ENCODE measurements at regions not wholly inside any gene's neighbourhood (a gene's known extent, or its start where the extent isn't known, plus 50 kb on each side); places are given as distances from the start of the nearest gene placed in this dataset.

- Histone ChIP-seq H3K27ac (no peak overlapping the region), H3K36me3 (no peaks in the 10 kb centered on the region), H3K4me1 (peaks cover 0 to 1% of the 10 kb centered on the region in 2 donors), H3K27me3 (no peaks in the 10 kb centered on the region), H3K9me3 (no peaks in the 10 kb centered on the region), H3K4me3 (no peak overlapping the region)
- intact Hi-C loops (cut with DNase I; ENCODE audit: low total_unique reads), result no loop called here
- TF ChIP-seq POLR2A (IDR thresholded peaks at IDR 0.05), result no peak
- TF ChIP-seq CTCF (IDR thresholded peaks at IDR 0.05), result no peak
- DNase-seq, result no peak
Observed at GRCh38 chr1:172909606-172910326, 141.0 kb downstream of the TNFSF18 start.

- Histone ChIP-seq H3K27ac (no peak overlapping the region), H3K4me3 (no peak overlapping the region), H3K9me3 (no peaks in the 10 kb centered on the region), H3K4me1 (peaks cover 0 to 7% of the 10 kb centered on the region in 2 donors), H3K27me3 (no peaks in the 10 kb centered on the region), H3K36me3 (no peaks in the 10 kb centered on the region)
- intact Hi-C loops (cut with DNase I; ENCODE audit: low total_unique reads), result no loop called here
- DNase-seq, result no peak
- TF ChIP-seq CTCF (IDR thresholded peaks at IDR 0.05) (no peak), POLR2A (IDR thresholded peaks at IDR 0.05) (no peak)
Observed at GRCh38 chr1:172912765-172913260, 137.9 kb downstream of the TNFSF18 start.

- intact Hi-C loops (cut with DNase I; ENCODE audit: low total_unique reads), result no loop called here
- Histone ChIP-seq H3K27me3 (no peaks in the 10 kb centered on the region), H3K4me1 (peaks cover 0 to 7% of the 10 kb centered on the region in 2 donors), H3K9me3 (no peaks in the 10 kb centered on the region), H3K36me3 (no peaks in the 10 kb centered on the region), H3K4me3 (no peak overlapping the region), H3K27ac (no peak overlapping the region)
- DNase-seq, result no peak
- TF ChIP-seq CTCF (IDR thresholded peaks at IDR 0.05) (no peak), POLR2A (IDR thresholded peaks at IDR 0.05) (no peak)
Observed at GRCh38 chr1:172914501-172915144, 136.1 kb downstream of the TNFSF18 start.

- Histone ChIP-seq H3K36me3 (no peaks in the 10 kb centered on the region), H3K9me3 (no peaks in the 10 kb centered on the region), H3K4me3 (no peak overlapping the region), H3K27ac (no peak overlapping the region), H3K4me1 (peaks cover 0 to 7% of the 10 kb centered on the region in 2 donors), H3K27me3 (no peaks in the 10 kb centered on the region)
- intact Hi-C loops (cut with DNase I; ENCODE audit: low total_unique reads), result no loop called here
- DNase-seq, result no peak
- TF ChIP-seq CTCF (IDR thresholded peaks at IDR 0.05) (no peak), POLR2A (IDR thresholded peaks at IDR 0.05) (no peak)
Observed at GRCh38 chr1:172915271-172915670, 135.5 kb downstream of the TNFSF18 start.

GRCh38 chr1:172916116-172916515 lies 134.6 kb downstream of the TNFSF18 start:
- H3K4me3 ChIP-seq, result no peak overlapping the region
- no peaks in the 10 kb centered on the region for H3K36me3 ChIP-seq
- intact Hi-C loops (cut with DNase I; ENCODE audit: low total_unique reads), result no loop called here
- no peak for DNase-seq
- H3K9me3 ChIP-seq, result no peaks in the 10 kb centered on the region
- peaks cover 0 to 7% of the 10 kb centered on the region in 2 donors for H3K4me1 ChIP-seq
- no peaks in the 10 kb centered on the region for H3K27me3 ChIP-seq
- no peak for TF ChIP-seq CTCF (IDR thresholded peaks at IDR 0.05)
- TF ChIP-seq POLR2A (IDR thresholded peaks at IDR 0.05), result no peak
- no peak overlapping the region for H3K27ac ChIP-seq

Data from uterus (tissue), 3 donors.